22Rv1 (cell line): ENCODE measurements at regions not wholly inside any gene's neighbourhood (a gene's known extent, or its start where the extent isn't known, plus 50 kb on each side); places are given as distances from the start of the nearest gene placed in this dataset.

ENCODE experiments used
- CTCF ChIP-seq: fragments of 450-650 bp; IDR thresholded peaks from 2 replicates; pipeline ENCODE4 v1.5.1; 2017; ENCODE audit warnings: mild to moderate bottlenecking
- ZFX ChIP-seq: fragments of 450-650 bp; IDR thresholded peaks from 2 replicates; pipeline ENCODE4 v1.6.1; 2017; ENCODE audit warnings: antibody characterized with exemption, borderline replicate concordance

- TF ChIP-seq CTCF (no peak), ZFX (no peak)
Observed at GRCh38 chr14:42862114-42862513, 1255.4 kb downstream of the LRFN5 start.
